ENCODE measurements at regions not wholly inside any gene's neighbourhood (a gene's known extent, or its start where the extent isn't known, plus 50 kb on each side); places are given as distances from the start of the nearest gene placed in this dataset.
"Not testable (repeated sequence)": the region's sequence is repeated elsewhere in the genome, so short reads cannot be mapped to it uniquely, and the experiment has no call there.

- H3K27ac Mint-ChIP-seq; H3K4me3 ChIP-seq (ENCODE audit: low read length in 2 of 2); DNase-seq; H3K27me3 ChIP-seq (ENCODE audit: insufficient read depth, low read length); H3K4me1 ChIP-seq (ENCODE audit: insufficient read depth, low read length); POLR2A ChIA-PET (ENCODE audit: partially characterized antibody); CTCF ChIA-PET (ENCODE audit: partially characterized antibody); H3K36me3 Mint-ChIP-seq; H3K36me3 ChIP-seq (ENCODE audit: insufficient read depth, low read length); H3K27me3 Mint-ChIP-seq; H3K4me3 Mint-ChIP-seq; H3K9me3 ChIP-seq (ENCODE audit: control insufficient read depth in 1 of 2, low read length in 2 of 2); H3K27ac ChIP-seq (ENCODE audit: low read depth, low read length); intact Hi-C loops (cut with micrococcal nuclease); H3K4me1 Mint-ChIP-seq: not testable (repeated sequence)
- peaks cover 4 to 17% (median 6%) of the 10 kb centered on the region in 8 donors for H3K9me3 Mint-ChIP-seq
These were observed 198.2 kb upstream of the NPAP1 start for GRCh38 chr15:24477107-24478025.

DNA sequence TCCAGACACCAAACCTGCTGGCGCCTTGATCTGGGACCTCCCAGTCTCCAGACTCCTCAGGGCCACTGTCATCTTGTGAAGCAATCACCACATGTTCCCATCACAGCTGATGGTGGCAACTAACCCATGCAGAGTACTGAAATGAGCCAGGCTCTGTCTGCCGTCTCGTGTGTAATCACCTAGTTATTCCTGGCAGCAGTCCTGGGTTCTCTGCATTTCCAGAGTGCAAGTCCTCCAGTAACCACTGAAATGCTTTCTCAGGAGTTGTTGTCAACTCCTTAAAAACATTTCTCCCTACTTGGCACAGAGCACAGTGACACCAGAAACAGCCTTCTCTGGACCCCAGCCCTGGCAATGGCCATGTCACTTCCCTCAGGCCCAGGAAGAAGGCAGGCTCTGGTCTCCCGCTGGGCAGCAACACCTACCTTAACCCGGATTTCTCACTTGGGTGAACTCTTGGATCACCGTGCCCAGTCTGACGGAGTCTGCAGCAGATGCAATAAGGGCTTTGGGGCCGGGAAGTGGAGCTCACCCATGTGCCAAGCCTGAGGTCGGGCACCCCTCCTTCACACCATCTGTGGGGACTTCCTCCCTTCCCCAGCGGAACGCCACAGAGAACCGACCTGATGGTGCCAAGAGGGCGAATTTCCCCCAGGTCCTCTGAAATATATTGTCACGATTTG, 189.5 kb upstream of the NPAP1 start:
- H3K27me3 Mint-ChIP-seq; CTCF ChIA-PET (ENCODE audit: partially characterized antibody); H3K27me3 ChIP-seq (ENCODE audit: insufficient read depth, low read length): not testable (repeated sequence)

DNA sequence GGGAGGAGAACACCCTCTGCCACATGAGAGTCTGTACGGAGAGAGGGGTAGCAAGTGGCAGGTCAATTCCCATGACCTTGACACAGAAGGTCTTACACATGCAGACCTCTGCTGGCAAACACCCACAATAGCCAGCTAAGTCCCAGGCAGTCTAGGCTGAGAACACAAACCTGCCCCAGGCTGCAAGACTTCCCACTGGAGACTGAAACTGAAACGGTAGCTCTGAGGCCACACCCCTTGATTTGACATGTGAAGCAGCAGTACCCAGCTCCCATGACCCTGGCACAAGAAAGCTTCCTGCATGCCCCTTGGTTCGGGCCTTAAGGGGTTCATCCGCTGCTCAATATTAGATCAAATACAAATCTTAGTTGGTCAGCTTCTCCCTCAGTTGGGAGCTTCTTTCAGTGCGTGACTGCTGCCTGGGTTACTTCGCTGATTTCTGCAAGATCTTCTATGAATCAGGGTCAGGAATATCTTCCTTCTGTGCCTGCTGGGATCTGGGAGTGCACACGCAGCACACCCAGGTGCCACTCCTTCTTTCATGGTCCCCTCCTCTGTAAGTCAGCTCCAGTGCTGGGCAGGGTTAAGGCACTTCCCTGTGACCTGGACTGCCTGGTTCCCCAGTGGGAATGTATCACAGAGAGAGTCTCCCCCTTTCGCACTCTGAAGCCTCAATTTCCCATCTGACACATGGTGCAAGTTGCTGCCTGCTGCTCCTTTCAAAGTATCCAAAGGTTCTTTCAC, 187.2 kb upstream of the NPAP1 start:
- H3K4me3 ChIP-seq (ENCODE audit: low read length in 2 of 2); H3K36me3 Mint-ChIP-seq; H3K27ac Mint-ChIP-seq; CTCF ChIA-PET (ENCODE audit: partially characterized antibody); intact Hi-C loops (cut with micrococcal nuclease); H3K27ac ChIP-seq (ENCODE audit: low read depth, low read length); H3K27me3 ChIP-seq (ENCODE audit: insufficient read depth, low read length); DNase-seq; H3K4me3 Mint-ChIP-seq; H3K4me1 Mint-ChIP-seq; H3K36me3 ChIP-seq (ENCODE audit: insufficient read depth, low read length); H3K27me3 Mint-ChIP-seq; POLR2A ChIA-PET (ENCODE audit: partially characterized antibody); H3K4me1 ChIP-seq (ENCODE audit: insufficient read depth, low read length); H3K9me3 ChIP-seq (ENCODE audit: control insufficient read depth in 1 of 2, low read length in 2 of 2): not testable (repeated sequence)
- H3K9me3 Mint-ChIP-seq: peaks cover 3 to 15% (median 12%) of the 10 kb centered on the region in 8 donors

More for the DNA sequence above, 189.5 kb upstream of the NPAP1 start:
- intact Hi-C loops (cut with micrococcal nuclease); H3K36me3 ChIP-seq (ENCODE audit: insufficient read depth, low read length); H3K4me3 ChIP-seq (ENCODE audit: low read length in 2 of 2); H3K27ac Mint-ChIP-seq; H3K36me3 Mint-ChIP-seq; H3K9me3 ChIP-seq (ENCODE audit: control insufficient read depth in 1 of 2, low read length in 2 of 2); POLR2A ChIA-PET (ENCODE audit: partially characterized antibody); H3K27ac ChIP-seq (ENCODE audit: low read depth, low read length); H3K4me1 ChIP-seq (ENCODE audit: insufficient read depth, low read length); DNase-seq; H3K4me3 Mint-ChIP-seq; H3K4me1 Mint-ChIP-seq: not testable (repeated sequence)
- H3K9me3 Mint-ChIP-seq: peaks cover 3 to 24% (median 9%) of the 10 kb centered on the region in 8 donors

GRCh38 chr15:24505216-24505615, 170.4 kb upstream of the NPAP1 start:
- H3K27me3 Mint-ChIP-seq; H3K4me3 Mint-ChIP-seq; H3K27ac ChIP-seq (ENCODE audit: low read depth, low read length); H3K9me3 ChIP-seq (ENCODE audit: control insufficient read depth in 1 of 2, low read length in 2 of 2); H3K36me3 Mint-ChIP-seq; H3K4me1 ChIP-seq (ENCODE audit: insufficient read depth, low read length); intact Hi-C loops (cut with micrococcal nuclease); POLR2A ChIA-PET (ENCODE audit: partially characterized antibody); H3K36me3 ChIP-seq (ENCODE audit: insufficient read depth, low read length); H3K27ac Mint-ChIP-seq; CTCF ChIA-PET (ENCODE audit: partially characterized antibody); H3K27me3 ChIP-seq (ENCODE audit: insufficient read depth, low read length); H3K4me1 Mint-ChIP-seq; DNase-seq; H3K4me3 ChIP-seq (ENCODE audit: low read length in 2 of 2): not testable (repeated sequence)
- peaks cover 0 to 13% (median 3%) of the 10 kb centered on the region in 8 donors for H3K9me3 Mint-ChIP-seq

DNA sequence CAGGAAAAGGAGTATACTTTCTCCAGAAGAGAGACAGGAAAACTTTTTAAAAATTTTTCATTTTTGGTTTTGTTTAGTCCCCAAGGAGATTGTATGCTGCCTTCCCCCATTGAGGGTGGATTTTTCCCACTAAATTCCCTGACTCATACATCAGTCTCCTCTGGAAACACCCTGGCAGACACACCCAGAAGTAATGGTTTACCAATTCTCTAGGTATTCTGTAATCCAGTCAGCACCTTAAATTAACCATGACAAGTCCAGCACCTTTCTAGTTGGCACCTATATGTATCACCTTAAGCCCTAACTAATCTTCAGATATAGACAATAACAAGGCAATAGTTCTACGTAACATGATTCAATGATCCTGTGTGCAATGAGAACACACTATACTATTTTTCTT, 165.9 kb upstream of the NPAP1 start:
- H3K4me1 Mint-ChIP-seq; CTCF ChIA-PET (ENCODE audit: partially characterized antibody); POLR2A ChIA-PET (ENCODE audit: partially characterized antibody); H3K27ac ChIP-seq (ENCODE audit: low read depth, low read length); H3K27me3 ChIP-seq (ENCODE audit: insufficient read depth, low read length); H3K4me1 ChIP-seq (ENCODE audit: insufficient read depth, low read length); H3K9me3 ChIP-seq (ENCODE audit: control insufficient read depth in 1 of 2, low read length in 2 of 2); H3K36me3 ChIP-seq (ENCODE audit: insufficient read depth, low read length); H3K36me3 Mint-ChIP-seq; H3K27me3 Mint-ChIP-seq; H3K27ac Mint-ChIP-seq; DNase-seq; H3K4me3 Mint-ChIP-seq; intact Hi-C loops (cut with micrococcal nuclease); H3K4me3 ChIP-seq (ENCODE audit: low read length in 2 of 2): not testable (repeated sequence)
- H3K9me3 Mint-ChIP-seq: peaks cover 0 to 12% (median 3%) of the 10 kb centered on the region in 8 donors

- H3K27ac ChIP-seq (ENCODE audit: low read depth, low read length); H3K4me1 ChIP-seq (ENCODE audit: insufficient read depth, low read length); H3K27me3 Mint-ChIP-seq; H3K27me3 ChIP-seq (ENCODE audit: insufficient read depth, low read length); H3K36me3 ChIP-seq (ENCODE audit: insufficient read depth, low read length); H3K4me1 Mint-ChIP-seq; H3K27ac Mint-ChIP-seq; POLR2A ChIA-PET (ENCODE audit: partially characterized antibody); intact Hi-C loops (cut with micrococcal nuclease); H3K36me3 Mint-ChIP-seq; H3K9me3 ChIP-seq (ENCODE audit: control insufficient read depth in 1 of 2, low read length in 2 of 2); H3K4me3 ChIP-seq (ENCODE audit: low read length in 2 of 2); CTCF ChIA-PET (ENCODE audit: partially characterized antibody); DNase-seq; H3K4me3 Mint-ChIP-seq: not testable (repeated sequence)
- peaks cover 0 to 12% (median 4%) of the 10 kb centered on the region in 8 donors for H3K9me3 Mint-ChIP-seq
These were observed 164.0 kb upstream of the NPAP1 start for GRCh38 chr15:24511598-24511997.

DNA sequence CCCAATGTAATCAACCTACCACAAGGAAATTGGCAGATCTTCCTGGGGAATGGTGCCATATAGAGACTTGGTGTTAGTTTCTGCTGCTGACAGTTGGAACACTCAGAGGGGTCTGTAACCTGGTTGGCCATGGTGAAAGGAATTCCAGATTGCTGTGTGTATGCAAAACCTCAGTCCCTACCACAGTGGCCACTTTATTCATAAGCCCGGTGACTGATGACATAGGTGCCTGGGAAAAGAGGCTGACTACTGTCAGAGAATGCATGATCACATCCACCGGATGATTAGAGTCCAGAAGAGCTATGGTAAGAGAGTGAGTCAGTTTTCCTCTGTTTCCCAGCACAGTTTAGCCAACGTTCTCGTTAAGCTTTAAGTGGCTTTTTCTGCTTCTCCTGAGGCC, 156.8 kb upstream of the NPAP1 start:
- intact Hi-C loops (cut with micrococcal nuclease); H3K9me3 ChIP-seq (ENCODE audit: control insufficient read depth in 1 of 2, low read length in 2 of 2); H3K27me3 Mint-ChIP-seq; H3K4me3 ChIP-seq (ENCODE audit: low read length in 2 of 2); H3K36me3 Mint-ChIP-seq; DNase-seq; H3K4me1 ChIP-seq (ENCODE audit: insufficient read depth, low read length); H3K9me3 Mint-ChIP-seq; POLR2A ChIA-PET (ENCODE audit: partially characterized antibody); H3K27me3 ChIP-seq (ENCODE audit: insufficient read depth, low read length); H3K4me3 Mint-ChIP-seq; H3K36me3 ChIP-seq (ENCODE audit: insufficient read depth, low read length); CTCF ChIA-PET (ENCODE audit: partially characterized antibody); H3K4me1 Mint-ChIP-seq; H3K27ac Mint-ChIP-seq; H3K27ac ChIP-seq (ENCODE audit: low read depth, low read length): not testable (repeated sequence)

Data from CD4-positive, alpha-beta memory T cell (primary cell).